ENCODE measurements at regions not wholly inside any gene's neighbourhood (a gene's known extent, or its start where the extent isn't known, plus 50 kb on each side); places are given as distances from the start of the nearest gene placed in this dataset.
"Not testable (repeated sequence)": the region's sequence is repeated elsewhere in the genome, so short reads cannot be mapped to it uniquely, and the experiment has no call there.

DNA sequence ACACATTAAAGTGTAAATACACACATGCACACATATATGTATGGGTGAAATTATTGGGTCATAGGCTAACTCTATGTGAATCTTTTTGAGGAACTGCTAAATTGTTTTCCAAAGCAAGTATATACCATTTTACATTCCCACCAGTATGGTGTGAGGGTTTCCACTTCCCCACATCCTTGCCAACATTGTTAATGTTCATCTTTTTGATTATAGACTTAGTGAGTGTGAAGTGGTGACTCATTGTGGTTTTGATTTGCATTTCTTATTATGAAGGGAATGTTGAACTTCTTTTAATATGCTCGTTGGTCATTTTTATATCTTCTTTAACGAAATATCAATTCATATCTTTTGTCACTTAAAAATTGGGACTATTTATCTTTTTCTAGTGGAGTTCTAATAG, 181.8 kb upstream of the GCFC2 start:
- TF ChIP-seq, protein P1, sequence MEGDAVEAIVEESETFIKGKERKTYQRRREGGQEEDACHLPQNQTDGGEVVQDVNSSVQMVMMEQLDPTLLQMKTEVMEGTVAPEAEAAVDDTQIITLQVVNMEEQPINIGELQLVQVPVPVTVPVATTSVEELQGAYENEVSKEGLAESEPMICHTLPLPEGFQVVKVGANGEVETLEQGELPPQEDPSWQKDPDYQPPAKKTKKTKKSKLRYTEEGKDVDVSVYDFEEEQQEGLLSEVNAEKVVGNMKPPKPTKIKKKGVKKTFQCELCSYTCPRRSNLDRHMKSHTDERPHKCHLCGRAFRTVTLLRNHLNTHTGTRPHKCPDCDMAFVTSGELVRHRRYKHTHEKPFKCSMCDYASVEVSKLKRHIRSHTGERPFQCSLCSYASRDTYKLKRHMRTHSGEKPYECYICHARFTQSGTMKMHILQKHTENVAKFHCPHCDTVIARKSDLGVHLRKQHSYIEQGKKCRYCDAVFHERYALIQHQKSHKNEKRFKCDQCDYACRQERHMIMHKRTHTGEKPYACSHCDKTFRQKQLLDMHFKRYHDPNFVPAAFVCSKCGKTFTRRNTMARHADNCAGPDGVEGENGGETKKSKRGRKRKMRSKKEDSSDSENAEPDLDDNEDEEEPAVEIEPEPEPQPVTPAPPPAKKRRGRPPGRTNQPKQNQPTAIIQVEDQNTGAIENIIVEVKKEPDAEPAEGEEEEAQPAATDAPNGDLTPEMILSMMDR (IDR thresholded peaks at IDR 0.05), result no peak
- ATAC-seq (ENCODE audit: low FRiP score) (no peak), DNase-seq (ENCODE audit: low spot score) (no peak)

DNA sequence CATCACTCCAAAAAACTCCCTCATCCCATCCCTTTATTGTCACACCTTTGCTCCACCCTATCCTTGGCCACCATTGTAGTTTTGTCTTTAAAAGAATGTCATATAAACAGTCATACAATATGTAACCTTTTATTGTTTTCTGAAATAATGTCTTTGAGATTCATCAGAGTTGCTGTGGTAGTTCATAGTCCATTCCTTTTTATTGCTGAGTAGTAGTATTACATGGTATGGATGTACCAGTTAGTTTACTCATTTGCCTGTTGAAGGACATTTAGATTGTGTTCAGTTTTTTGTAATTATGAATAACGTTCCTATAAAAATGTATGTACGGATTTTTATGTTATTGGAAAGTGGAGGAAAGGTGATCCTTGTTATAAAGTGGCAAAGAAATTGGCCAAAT, 171.8 kb upstream of the GCFC2 start:
- no peak for ATAC-seq (ENCODE audit: low FRiP score)
- no peak for DNase-seq (ENCODE audit: low spot score)
- TF ChIP-seq, protein P1 (IDR thresholded peaks at IDR 0.05), result no peak

DNA sequence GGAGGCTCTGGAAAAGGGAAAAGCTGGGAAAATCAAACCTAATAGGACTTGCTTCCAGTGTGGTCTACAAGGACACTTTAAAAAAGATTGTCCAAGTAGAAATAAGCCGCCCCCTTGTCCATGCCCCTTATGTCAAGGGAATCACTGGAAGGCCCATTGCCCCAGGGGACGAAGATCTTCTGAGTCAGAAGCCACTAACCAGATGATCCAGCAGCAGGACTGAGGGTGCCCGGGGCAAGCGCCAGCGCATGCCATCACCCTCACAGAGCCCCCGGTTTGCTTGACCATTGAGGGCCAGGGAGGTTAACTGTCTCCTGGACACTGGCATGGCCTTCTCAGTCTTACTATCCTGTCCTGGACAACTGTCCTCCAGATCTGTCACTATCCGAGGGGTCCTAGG, 164.9 kb upstream of the GCFC2 start:
- not testable (repeated sequence) for ATAC-seq (ENCODE audit: low FRiP score); DNase-seq (ENCODE audit: low spot score)

DNA sequence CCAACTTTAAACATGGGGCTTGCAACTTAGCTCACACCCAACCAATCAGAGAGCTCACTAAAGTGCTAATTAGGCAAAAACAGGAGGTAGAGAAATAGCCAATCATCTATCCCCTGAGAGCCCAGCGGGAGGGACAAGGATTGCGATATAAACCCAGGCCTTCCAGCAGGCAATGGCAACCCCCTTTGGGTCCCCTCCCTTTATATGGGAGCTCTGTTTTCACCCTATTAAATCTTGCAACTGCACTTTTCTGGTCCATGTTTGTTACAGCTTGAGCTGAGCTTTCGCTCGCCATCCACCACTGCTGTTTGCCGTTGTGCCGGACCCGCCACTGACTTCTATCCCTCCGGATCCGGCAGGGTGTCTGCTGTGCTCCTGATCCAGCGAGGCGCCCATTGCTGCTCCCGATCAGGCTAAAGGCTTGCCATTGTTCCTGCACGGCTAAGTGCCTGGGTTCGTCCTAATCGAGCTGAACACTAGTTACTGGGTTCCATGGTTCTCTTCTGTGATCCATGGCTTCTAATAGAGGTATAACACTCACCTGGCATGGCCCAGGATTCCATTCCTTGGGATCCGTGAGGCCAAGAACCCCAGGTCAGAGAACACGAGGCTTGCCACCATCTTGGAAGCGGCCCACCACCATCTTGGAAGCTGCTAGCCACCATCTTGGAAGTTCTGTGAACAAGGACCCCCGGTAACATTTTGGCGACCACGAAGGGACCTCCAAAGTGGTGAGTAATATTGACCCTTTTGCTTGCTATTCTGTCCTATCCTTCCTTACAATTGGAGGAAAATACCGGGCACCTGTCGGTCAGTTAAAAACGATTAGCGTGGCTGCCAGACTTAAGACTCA, 161.3 kb upstream of the GCFC2 start:
- not testable (repeated sequence) for DNase-seq (ENCODE audit: low spot score); ATAC-seq (ENCODE audit: low FRiP score)

DNA sequence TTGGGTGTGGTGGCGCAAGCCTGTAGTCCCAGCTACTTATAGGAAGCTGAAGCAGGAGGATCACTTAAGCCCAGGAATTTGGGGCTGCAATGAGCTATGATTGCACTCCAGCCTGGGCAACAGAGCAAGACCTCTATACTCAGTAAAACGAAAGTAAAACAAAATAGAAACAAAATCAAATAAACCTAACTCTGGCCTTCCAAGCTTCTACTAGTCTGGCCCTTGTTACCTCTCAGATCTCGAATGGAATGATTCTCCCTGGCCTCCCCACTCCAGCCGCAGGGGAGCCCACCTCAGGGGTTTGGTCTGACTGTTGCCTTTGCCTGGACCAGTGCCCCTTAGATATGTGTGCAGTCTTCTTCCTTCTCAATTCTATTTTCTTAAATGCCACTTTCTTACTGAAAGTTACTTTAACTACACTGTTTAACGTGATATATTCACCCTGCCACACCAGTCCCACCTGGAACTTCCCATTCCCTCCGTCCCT, 160.0 kb upstream of the GCFC2 start:
- no peak for ATAC-seq (ENCODE audit: low FRiP score)
- TF ChIP-seq, protein P1 (IDR thresholded peaks at IDR 0.05), result no peak
- DNase-seq (ENCODE audit: low spot score), result no peak

DNA sequence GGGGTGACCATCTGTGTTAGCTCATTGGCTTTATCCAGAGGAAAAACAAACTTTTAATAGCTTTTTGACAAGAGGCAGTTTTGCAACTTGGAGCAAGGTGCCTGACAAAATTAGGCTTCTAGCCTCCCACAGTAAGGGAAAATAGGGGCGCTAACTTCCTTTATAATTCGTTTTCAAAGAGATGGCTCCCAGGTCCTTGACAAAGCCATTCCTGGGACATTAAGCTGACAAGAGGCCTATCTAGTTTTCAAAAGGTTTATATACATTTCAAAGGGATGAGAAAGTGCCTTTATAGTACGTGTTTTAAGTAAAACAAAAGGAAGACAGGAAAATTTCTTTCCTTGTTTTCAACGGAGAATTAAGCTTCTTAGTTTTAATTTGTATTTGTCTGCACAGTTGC, 159.4 kb upstream of the GCFC2 start:
- TF ChIP-seq, protein P1 (IDR thresholded peaks at IDR 0.05), result no peak
- ATAC-seq (ENCODE audit: low FRiP score), result no peak
- no peak for DNase-seq (ENCODE audit: low spot score)

DNA sequence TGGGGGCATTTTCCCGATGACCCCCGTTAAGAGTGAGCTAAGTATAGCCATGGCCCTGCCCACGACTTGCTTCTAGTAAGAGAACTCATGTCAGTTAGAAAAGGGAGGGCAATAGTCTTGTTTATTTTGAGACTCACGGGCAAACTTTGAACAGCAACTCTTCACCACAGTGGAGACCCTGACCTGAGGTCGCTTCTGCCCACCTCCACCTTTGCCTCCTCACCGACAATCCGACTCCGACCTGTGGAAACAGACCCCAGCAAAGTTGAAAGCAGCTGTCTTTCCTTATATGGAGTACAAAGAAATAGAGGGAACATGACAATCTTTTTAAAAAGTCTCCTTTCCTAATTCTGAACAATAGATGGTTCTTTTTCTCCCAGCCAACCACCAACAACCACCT, 155.0 kb upstream of the GCFC2 start:
- no peak for DNase-seq (ENCODE audit: low spot score)
- TF ChIP-seq, protein P1 (IDR thresholded peaks at IDR 0.05), result no peak
- ATAC-seq (ENCODE audit: low FRiP score), result no peak

DNA sequence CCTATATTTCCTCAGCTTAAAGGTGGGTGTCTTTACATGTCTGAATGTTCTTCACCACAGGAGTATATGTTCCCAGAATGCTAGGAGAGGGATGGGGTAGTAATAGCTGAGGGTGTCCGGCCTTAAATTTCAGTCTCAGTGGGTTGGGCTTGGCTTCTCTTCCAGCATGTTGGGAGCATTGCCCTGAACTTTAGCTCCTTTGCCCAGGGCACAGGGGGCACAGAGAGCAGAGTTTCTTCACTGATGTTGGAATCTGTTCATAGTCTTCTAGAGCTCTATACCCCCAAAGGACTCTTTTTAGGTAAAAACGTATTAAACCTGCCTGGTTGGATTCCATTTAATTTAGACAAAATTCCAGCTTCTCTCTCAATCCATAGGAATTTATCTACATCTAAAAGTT, 154.4 kb upstream of the GCFC2 start:
- TF ChIP-seq, protein P1 (IDR thresholded peaks at IDR 0.05), result no peak
- DNase-seq (ENCODE audit: low spot score) (no peak), ATAC-seq (ENCODE audit: low FRiP score) (no peak)

Measured in omental fat pad (tissue), 3 donors.